Ovary (tissue), 7 donors: ENCODE measurements at regions not wholly inside any gene's neighbourhood (a gene's known extent, or its start where the extent isn't known, plus 50 kb on each side); places are given as distances from the start of the nearest gene placed in this dataset.

Experiments used
- DNase-seq, 5 donors: peaks; one replicate each; pipeline ENCODE4 v3.0.0-alpha.2; 2019 to 2020
- H3K27ac ChIP-seq, 2 donors: fragments of 200-600 bp; one replicate each; pipeline versions ENCODE4 v1.5.1 to v1.8.0; 2019 to 2022
- H3K27me3 ChIP-seq: fragments of 200-600 bp; one replicate; pipeline ENCODE4 v1.8.0; 2022
- H3K36me3 ChIP-seq: fragments of 200-600 bp; sonication (generic); one replicate; pipeline ENCODE4 v1.5.1; 2019
- H3K4me1 ChIP-seq: one replicate; pipeline ENCODE4 v1.8.1; 2013; ENCODE audit warnings: mild to moderate bottlenecking, moderate library complexity; ENCODE audit not compliant: insufficient read depth
- H3K4me3 ChIP-seq: fragments of 200-600 bp; sonication (generic); one replicate; pipeline ENCODE4 v1.5.1; 2017
- H3K9me3 ChIP-seq, 2 donors: fragments of 200-600 bp in 1 of 2; sonication (generic) in 1 of 2; one replicate each; pipeline versions ENCODE4 v1.5.1 to v1.8.1; 2013 to 2019; ENCODE audit warnings: mild to moderate bottlenecking in 1 of 2, moderate library complexity in 1 of 2
- CTCF ChIP-seq, 3 donors: fragments of 450-650 bp in 2 of 3; fragments of 200-600 bp in 1 of 3; IDR thresholded peaks; one replicate each; pipeline versions ENCODE4 v1.5.1 to v1.8.0; 2016 to 2022; ENCODE audit warnings: antibody characterized with exemption in 3 of 3, mild to moderate bottlenecking in 1 of 3
- EP300 ChIP-seq: sonication (generic); formaldehyde crosslinking; IDR thresholded peaks from one replicate; pipeline ENCODE4 v1.6.1; 2017; ENCODE audit warnings: antibody characterized with exemption
- POLR2A ChIP-seq: fragments of 450-650 bp; IDR thresholded peaks from one replicate; pipeline ENCODE4 v1.6.1; 2017; ENCODE audit warnings: antibody characterized with exemption, mild to moderate bottlenecking, moderate library complexity
- WGBS, 3 donors: extraction: QIAGEN DNeasy Blood & Tissue Kit in 1 of 3; methylation state at CpG; one replicate each; pipeline versions ENCODE4 v1.1.5 to v1.1.7; 2013 to 2017; 5-methylcytosine and 5-hydroxymethylcytosine counted together
- intact Hi-C, 4 donors: fragments of 100-400 bp; cut with DNase I; formaldehyde crosslinking; loops; one replicate each; pipeline versions ENCODE4 v1.11.0 to v1.15.1; 2022 to 2023
- donor health status: DM: no; HTN: no; CAD: no; lungs with moderate emphysema.
- donor health status: DM: no; HTN: no; CAD: no.
- donor health status: Bipolar disorder and iron deficiency.
- donor health status: DM: no; HTN: no; CAD: no.
- donor health status: DM: yes; HTN: yes; CAD: no.

- WGBS, 3 donors = 76 to 81% (median 78%) methylated on average over 4 of the region's 4 CpGs
- Histone ChIP-seq H3K27ac (no peak overlapping the region), H3K36me3 (no peaks in the 10 kb centered on the region), H3K27me3 (no peaks in the 10 kb centered on the region), H3K9me3 (no peaks in the 10 kb centered on the region), H3K4me1 (peaks cover 3% of the 10 kb centered on the region), H3K4me3 (no peak overlapping the region)
- DNase-seq = no peak
- TF ChIP-seq POLR2A = no peak
- TF ChIP-seq CTCF (IDR thresholded peaks at IDR 0.05) = no peak
- TF ChIP-seq EP300 = no peak
- intact Hi-C loops = no loop called here
Observed at GRCh38 chr19:31617010-31617585, 267.9 kb upstream of the TSHZ3 start.

GRCh38 chr19:31625056-31625455 is 275.8 kb upstream of the TSHZ3 start:
- Histone ChIP-seq H3K4me1 (peaks cover 2% of the 10 kb centered on the region), H3K27me3 (no peaks in the 10 kb centered on the region), H3K36me3 (no peaks in the 10 kb centered on the region), H3K9me3 (no peaks in the 10 kb centered on the region), H3K27ac (no peak overlapping the region), H3K4me3 (no peak overlapping the region)
- WGBS, 3 donors = 83 to 88% (median 86%) methylated on average over 4 of the region's 4 CpGs
- intact Hi-C loops = no loop called here
- TF ChIP-seq CTCF (IDR thresholded peaks at IDR 0.05) = no peak
- no peak for TF ChIP-seq EP300
- no peak for TF ChIP-seq POLR2A
- no peak for DNase-seq

GRCh38 chr19:31625575-31625974 is 276.3 kb upstream of the TSHZ3 start:
- WGBS, 3 donors = 55 to 93% (median 71%) methylated on average over 1 of the region's 1 CpG
- TF ChIP-seq EP300 (no peak), POLR2A (no peak), CTCF (IDR thresholded peaks at IDR 0.05) (no peak)
- Histone ChIP-seq H3K27me3 (no peaks in the 10 kb centered on the region), H3K4me3 (no peak overlapping the region), H3K9me3 (no peaks in the 10 kb centered on the region), H3K27ac (no peak overlapping the region), H3K36me3 (no peaks in the 10 kb centered on the region), H3K4me1 (peaks cover 2% of the 10 kb centered on the region)
- intact Hi-C loops = no loop called here
- no peak for DNase-seq

- TF ChIP-seq EP300 = no peak
- TF ChIP-seq CTCF (IDR thresholded peaks at IDR 0.05) = no peak
- TF ChIP-seq POLR2A = no peak
- Histone ChIP-seq H3K27ac (no peak overlapping the region), H3K4me1 (peaks cover 2% of the 10 kb centered on the region), H3K27me3 (no peaks in the 10 kb centered on the region), H3K9me3 (no peaks in the 10 kb centered on the region), H3K36me3 (no peaks in the 10 kb centered on the region), H3K4me3 (no peak overlapping the region)
- DNase-seq = no peak
- intact Hi-C loops = no loop called here
- whole genome bisulfite sequencing, 3 donors = 91 to 96% (median 93%) methylated on average over 5 of the region's 5 CpGs
Observed at GRCh38 chr19:31626941-31627340, 277.7 kb upstream of the TSHZ3 start.
